ENCODE measurements at regions not wholly inside any gene's neighbourhood (a gene's known extent, or its start where the extent isn't known, plus 50 kb on each side); places are given as distances from the start of the nearest gene placed in this dataset.

DNA sequence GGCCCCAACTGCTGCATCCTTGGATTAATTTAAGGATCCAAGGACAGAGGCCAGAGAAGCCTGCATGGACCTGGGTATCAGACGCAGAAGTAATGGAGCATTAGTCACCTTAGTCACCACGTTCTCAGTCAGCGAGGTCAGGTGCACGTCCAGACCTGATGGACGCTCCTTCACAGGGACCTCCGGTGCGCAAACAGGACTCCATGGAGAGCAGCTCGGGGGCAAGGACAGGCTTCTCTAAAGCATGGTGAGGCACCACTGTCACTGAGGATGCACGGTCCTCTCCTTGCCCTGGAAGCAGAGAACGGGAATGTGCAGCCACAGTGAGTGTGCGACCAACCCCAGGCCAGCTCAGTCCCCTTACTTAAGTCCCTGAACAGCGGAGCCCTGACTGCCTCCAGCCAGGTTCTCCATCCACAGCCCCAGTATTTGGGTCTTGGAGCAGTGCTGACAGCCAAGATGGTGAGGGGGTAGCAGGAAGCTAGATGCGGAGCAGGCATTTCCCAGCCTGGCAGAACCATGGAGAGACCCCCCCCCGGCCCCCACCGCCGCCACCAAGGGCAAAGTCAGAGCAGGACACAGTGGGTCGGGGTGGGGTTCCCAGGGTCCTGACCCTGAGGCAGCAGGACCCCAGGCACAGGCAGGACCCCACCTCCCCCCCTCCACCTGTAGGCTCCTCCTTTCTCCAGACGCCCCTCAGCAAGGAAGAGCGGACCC is 253.4 kb upstream of the SFSWAP start (continued):
- TF ChIP-seq, protein P1, sequence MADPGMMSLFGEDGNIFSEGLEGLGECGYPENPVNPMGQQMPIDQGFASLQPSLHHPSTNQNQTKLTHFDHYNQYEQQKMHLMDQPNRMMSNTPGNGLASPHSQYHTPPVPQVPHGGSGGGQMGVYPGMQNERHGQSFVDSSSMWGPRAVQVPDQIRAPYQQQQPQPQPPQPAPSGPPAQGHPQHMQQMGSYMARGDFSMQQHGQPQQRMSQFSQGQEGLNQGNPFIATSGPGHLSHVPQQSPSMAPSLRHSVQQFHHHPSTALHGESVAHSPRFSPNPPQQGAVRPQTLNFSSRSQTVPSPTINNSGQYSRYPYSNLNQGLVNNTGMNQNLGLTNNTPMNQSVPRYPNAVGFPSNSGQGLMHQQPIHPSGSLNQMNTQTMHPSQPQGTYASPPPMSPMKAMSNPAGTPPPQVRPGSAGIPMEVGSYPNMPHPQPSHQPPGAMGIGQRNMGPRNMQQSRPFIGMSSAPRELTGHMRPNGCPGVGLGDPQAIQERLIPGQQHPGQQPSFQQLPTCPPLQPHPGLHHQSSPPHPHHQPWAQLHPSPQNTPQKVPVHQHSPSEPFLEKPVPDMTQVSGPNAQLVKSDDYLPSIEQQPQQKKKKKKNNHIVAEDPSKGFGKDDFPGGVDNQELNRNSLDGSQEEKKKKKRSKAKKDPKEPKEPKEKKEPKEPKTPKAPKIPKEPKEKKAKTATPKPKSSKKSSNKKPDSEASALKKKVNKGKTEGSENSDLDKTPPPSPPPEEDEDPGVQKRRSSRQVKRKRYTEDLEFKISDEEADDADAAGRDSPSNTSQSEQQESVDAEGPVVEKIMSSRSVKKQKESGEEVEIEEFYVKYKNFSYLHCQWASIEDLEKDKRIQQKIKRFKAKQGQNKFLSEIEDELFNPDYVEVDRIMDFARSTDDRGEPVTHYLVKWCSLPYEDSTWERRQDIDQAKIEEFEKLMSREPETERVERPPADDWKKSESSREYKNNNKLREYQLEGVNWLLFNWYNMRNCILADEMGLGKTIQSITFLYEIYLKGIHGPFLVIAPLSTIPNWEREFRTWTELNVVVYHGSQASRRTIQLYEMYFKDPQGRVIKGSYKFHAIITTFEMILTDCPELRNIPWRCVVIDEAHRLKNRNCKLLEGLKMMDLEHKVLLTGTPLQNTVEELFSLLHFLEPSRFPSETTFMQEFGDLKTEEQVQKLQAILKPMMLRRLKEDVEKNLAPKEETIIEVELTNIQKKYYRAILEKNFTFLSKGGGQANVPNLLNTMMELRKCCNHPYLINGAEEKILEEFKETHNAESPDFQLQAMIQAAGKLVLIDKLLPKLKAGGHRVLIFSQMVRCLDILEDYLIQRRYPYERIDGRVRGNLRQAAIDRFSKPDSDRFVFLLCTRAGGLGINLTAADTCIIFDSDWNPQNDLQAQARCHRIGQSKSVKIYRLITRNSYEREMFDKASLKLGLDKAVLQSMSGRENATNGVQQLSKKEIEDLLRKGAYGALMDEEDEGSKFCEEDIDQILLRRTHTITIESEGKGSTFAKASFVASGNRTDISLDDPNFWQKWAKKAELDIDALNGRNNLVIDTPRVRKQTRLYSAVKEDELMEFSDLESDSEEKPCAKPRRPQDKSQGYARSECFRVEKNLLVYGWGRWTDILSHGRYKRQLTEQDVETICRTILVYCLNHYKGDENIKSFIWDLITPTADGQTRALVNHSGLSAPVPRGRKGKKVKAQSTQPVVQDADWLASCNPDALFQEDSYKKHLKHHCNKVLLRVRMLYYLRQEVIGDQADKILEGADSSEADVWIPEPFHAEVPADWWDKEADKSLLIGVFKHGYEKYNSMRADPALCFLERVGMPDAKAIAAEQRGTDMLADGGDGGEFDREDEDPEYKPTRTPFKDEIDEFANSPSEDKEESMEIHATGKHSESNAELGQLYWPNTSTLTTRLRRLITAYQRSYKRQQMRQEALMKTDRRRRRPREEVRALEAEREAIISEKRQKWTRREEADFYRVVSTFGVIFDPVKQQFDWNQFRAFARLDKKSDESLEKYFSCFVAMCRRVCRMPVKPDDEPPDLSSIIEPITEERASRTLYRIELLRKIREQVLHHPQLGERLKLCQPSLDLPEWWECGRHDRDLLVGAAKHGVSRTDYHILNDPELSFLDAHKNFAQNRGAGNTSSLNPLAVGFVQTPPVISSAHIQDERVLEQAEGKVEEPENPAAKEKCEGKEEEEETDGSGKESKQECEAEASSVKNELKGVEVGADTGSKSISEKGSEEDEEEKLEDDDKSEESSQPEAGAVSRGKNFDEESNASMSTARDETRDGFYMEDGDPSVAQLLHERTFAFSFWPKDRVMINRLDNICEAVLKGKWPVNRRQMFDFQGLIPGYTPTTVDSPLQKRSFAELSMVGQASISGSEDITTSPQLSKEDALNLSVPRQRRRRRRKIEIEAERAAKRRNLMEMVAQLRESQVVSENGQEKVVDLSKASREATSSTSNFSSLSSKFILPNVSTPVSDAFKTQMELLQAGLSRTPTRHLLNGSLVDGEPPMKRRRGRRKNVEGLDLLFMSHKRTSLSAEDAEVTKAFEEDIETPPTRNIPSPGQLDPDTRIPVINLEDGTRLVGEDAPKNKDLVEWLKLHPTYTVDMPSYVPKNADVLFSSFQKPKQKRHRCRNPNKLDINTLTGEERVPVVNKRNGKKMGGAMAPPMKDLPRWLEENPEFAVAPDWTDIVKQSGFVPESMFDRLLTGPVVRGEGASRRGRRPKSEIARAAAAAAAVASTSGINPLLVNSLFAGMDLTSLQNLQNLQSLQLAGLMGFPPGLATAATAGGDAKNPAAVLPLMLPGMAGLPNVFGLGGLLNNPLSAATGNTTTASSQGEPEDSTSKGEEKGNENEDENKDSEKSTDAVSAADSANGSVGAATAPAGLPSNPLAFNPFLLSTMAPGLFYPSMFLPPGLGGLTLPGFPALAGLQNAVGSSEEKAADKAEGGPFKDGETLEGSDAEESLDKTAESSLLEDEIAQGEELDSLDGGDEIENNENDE (IDR thresholded peaks at IDR 0.05; ENCODE audit: insufficient replicate concordance, low read length) = no peak
- TF ChIP-seq SP2 (IDR thresholded peaks at IDR 0.05; ENCODE audit: low read length) = no peak
- no peak for TF ChIP-seq CREB1 (IDR thresholded peaks at IDR 0.05)
- TF ChIP-seq CBX8 (IDR thresholded peaks at IDR 0.05; ENCODE audit: borderline replicate concordance, low read depth, low read length) = no peak
- TF ChIP-seq SIN3A (conservative IDR thresholded peaks at IDR 0.05 in 1 of 2, IDR thresholded peaks at IDR 0.05 in 1 of 2; ENCODE audit: low read depth in 1 of 2, low read length in 2 of 2) = no peak
- no peak for TF ChIP-seq POU5F1 (IDR thresholded peaks at IDR 0.05; ENCODE audit: low read depth, low read length)
- no peak for TF ChIP-seq SP4 (IDR thresholded peaks at IDR 0.05; ENCODE audit: low read length)
- TF ChIP-seq, protein P2, sequence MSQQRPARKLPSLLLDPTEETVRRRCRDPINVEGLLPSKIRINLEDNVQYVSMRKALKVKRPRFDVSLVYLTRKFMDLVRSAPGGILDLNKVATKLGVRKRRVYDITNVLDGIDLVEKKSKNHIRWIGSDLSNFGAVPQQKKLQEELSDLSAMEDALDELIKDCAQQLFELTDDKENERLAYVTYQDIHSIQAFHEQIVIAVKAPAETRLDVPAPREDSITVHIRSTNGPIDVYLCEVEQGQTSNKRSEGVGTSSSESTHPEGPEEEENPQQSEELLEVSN (IDR thresholded peaks at IDR 0.05) = no peak
- TF ChIP-seq EP300 (IDR thresholded peaks at IDR 0.05; ENCODE audit: borderline replicate concordance in 1 of 2, low read depth in 2 of 2, low read length in 2 of 2) = no peak
- TF ChIP-seq EGR1 (IDR thresholded peaks at IDR 0.05; ENCODE audit: borderline replicate concordance, low read depth, low read length) = no peak
- no peak for TF ChIP-seq TCF12 (IDR thresholded peaks at IDR 0.05; ENCODE audit: low read depth, low read length)

Measured in H1 (cell line).